CD14-positive monocyte (primary cell): ENCODE measurements at regions not wholly inside any gene's neighbourhood (a gene's known extent, or its start where the extent isn't known, plus 50 kb on each side); places are given as distances from the start of the nearest gene placed in this dataset.

ENCODE experiments used
- DNase-seq, 3 donors: peaks; one replicate each; pipeline ENCODE4 v3.0.0-alpha.2; 2011 to 2022
- H2AFZ ChIP-seq: 2 replicates; pipeline ENCODE4 v1.6.0; 2012; ENCODE audit warnings: mild to moderate bottlenecking, low read depth, low read length, inconsistent platforms; ENCODE audit not compliant: insufficient read depth, poor library complexity, severe bottlenecking
- H3K27ac ChIP-seq, 2 donors: 1 replicate in 1 of 2; 2 replicates in 1 of 2; pipeline ENCODE4 v1.5.1; 2012 to 2013; ENCODE audit warnings: low read length in 2 of 2, control low read depth in 1 of 2, inconsistent platforms in 1 of 2, low read depth in 1 of 2, mild to moderate bottlenecking in 1 of 2
- H3K27me3 ChIP-seq, 2 donors: one replicate each; pipeline versions ENCODE4 v1.6.0 to v1.6.1; 2011 to 2013; ENCODE audit warnings: low read length in 2 of 2; ENCODE audit not compliant: control insufficient read depth in 2 of 2, insufficient read depth in 2 of 2
- H3K36me3 ChIP-seq, 2 donors: replicated peaks in 1 of 2; 1 replicate in 1 of 2; 2 replicates in 1 of 2; pipeline versions ENCODE4 v1.5.1 to v1.6.1; 2012 to 2013; ENCODE audit warnings: low read length in 2 of 2, control low read depth in 1 of 2, inconsistent platforms in 1 of 2, mild to moderate bottlenecking in 1 of 2; ENCODE audit not compliant: insufficient read depth in 2 of 2, control insufficient read depth in 1 of 2
- H3K4me1 ChIP-seq, 2 donors: 1 replicate in 1 of 2; 2 replicates in 1 of 2; pipeline versions ENCODE4 v1.5.1 to v1.6.1; 2012 to 2013; ENCODE audit warnings: low read length in 2 of 2, control low read depth in 1 of 2, inconsistent platforms in 1 of 2, mild to moderate bottlenecking in 1 of 2, moderate library complexity in 1 of 2; ENCODE audit not compliant: insufficient read depth in 2 of 2, control insufficient read depth in 1 of 2
- H3K4me2 ChIP-seq: replicated peaks from 2 replicates; pipeline ENCODE3; 2012; ENCODE audit warnings: low read length, moderate library complexity, mild to moderate bottlenecking; ENCODE audit not compliant: poor library complexity, severe bottlenecking; ENCODE audit errors: extremely low read depth
- H3K4me3 ChIP-seq, 3 experiments: fragments of 200-600 bp in 1 of 3; sonication (generic) in 1 of 3; replicated peaks in 1 of 3; 1 replicate in 2 of 3; 2 replicates in 1 of 3; pipeline ENCODE4 v1.5.1; 2011 to 2013; ENCODE audit warnings: low read length in 3 of 3, mild to moderate bottlenecking in 3 of 3, control low read depth in 2 of 3, low read depth in 2 of 3, inconsistent platforms in 1 of 3, moderate library complexity in 1 of 3
- H3K79me2 ChIP-seq: 2 replicates; pipeline ENCODE4 v1.6.0; 2012; ENCODE audit warnings: mild to moderate bottlenecking, control low read depth, inconsistent platforms, low read length, moderate library complexity; ENCODE audit not compliant: insufficient read depth
- H3K9ac ChIP-seq: 2 replicates; pipeline ENCODE4 v1.6.0; 2017; ENCODE audit warnings: low read length, mild to moderate bottlenecking; ENCODE audit not compliant: insufficient read depth, poor library complexity, severe bottlenecking
- H3K9me3 ChIP-seq, 2 donors: replicated peaks in 1 of 2; 1 replicate in 1 of 2; 2 replicates in 1 of 2; pipeline versions ENCODE4 v1.5.1 to v1.6.1; 2012 to 2013; ENCODE audit warnings: low read length in 2 of 2, control low read depth in 1 of 2; ENCODE audit not compliant: control insufficient read depth in 1 of 2, insufficient read depth in 1 of 2
- H4K20me1 ChIP-seq: 2 replicates; pipeline ENCODE4 v1.6.0; 2012; ENCODE audit warnings: mild to moderate bottlenecking, low read length, control low read depth, moderate library complexity; ENCODE audit not compliant: insufficient read depth
- H3K27ac Mint-ChIP-seq, 7 donors: one replicate each; pipeline ENCODE4 v1.8.0; 2020; ENCODE audit warnings: mild to moderate bottlenecking in 7 of 7, mixed read lengths in 7 of 7, moderate library complexity in 6 of 7, inconsistent platforms in 2 of 7
- H3K27me3 Mint-ChIP-seq, 3 donors: one replicate each; pipeline ENCODE4 v1.8.0; 2021 to 2022; ENCODE audit warnings: low read depth in 3 of 3, mild to moderate bottlenecking in 3 of 3, mixed read lengths in 3 of 3, moderate library complexity in 3 of 3, inconsistent platforms in 1 of 3
- H3K36me3 Mint-ChIP-seq, 2 donors: one replicate each; pipeline ENCODE4 v1.8.0; 2020; ENCODE audit warnings: mixed read lengths in 2 of 2, inconsistent platforms in 1 of 2, mild to moderate bottlenecking in 1 of 2
- H3K4me1 Mint-ChIP-seq: one replicate; pipeline ENCODE4 v1.8.0; 2020; ENCODE audit warnings: mild to moderate bottlenecking, mixed read lengths
- H3K4me3 Mint-ChIP-seq, 2 donors: one replicate each; pipeline ENCODE4 v1.8.0; 2020; ENCODE audit warnings: mild to moderate bottlenecking in 2 of 2, mixed read lengths in 2 of 2, moderate library complexity in 1 of 2
- H3K9me3 Mint-ChIP-seq, 7 donors: one replicate each; pipeline ENCODE4 v1.8.0; 2020 to 2022; ENCODE audit warnings: mixed read lengths in 7 of 7, mild to moderate bottlenecking in 6 of 7, moderate library complexity in 6 of 7, inconsistent platforms in 2 of 7
- CTCF ChIP-seq: fragments of 200-600 bp; IDR thresholded peaks from one replicate; pipeline ENCODE4 v1.8.0; 2022; ENCODE audit warnings: antibody characterized with exemption, mild to moderate bottlenecking
- WGBS: methylation state at CpG from one replicate; pipeline ENCODE4 v1.1.5; 2013; ENCODE audit warnings: missing lambda C conversion rate; ENCODE audit not compliant: insufficient coverage; 5-methylcytosine and 5-hydroxymethylcytosine counted together
- intact Hi-C, 2 donors: fragments of 100-400 bp; cut with micrococcal nuclease; formaldehyde crosslinking; loops; one replicate each; pipeline versions ENCODE4 v1.15.0 to v1.15.1; 2023

GRCh38 chrX:6891404-6891803 lies 256.1 kb upstream of the STS start:
- peaks cover 3 to 12% of the 10 kb centered on the region in 2 donors for H3K9me3 ChIP-seq
- no peaks in the 10 kb centered on the region for H3K27me3 ChIP-seq
- H2AFZ ChIP-seq, result no peak overlapping the region
- 60% methylated on average over 1 of the region's 1 CpG for WGBS
- intact Hi-C loops, result no loop called here
- Mint-ChIP-seq H3K36me3 (no peaks in the 10 kb centered on the region), H3K27ac (no peak overlapping the region), H3K27me3 (peaks cover 0 to 2% (median 0%) of the 10 kb centered on the region in 3 donors), H3K9me3 (peaks cover 0 to 14% (median 6%) of the 10 kb centered on the region in 7 donors), H3K4me3 (no peak overlapping the region), H3K4me1 (no peaks in the 10 kb centered on the region)
- TF ChIP-seq CTCF, result no peak
- no peak overlapping the region for H3K9ac ChIP-seq
- no peak for DNase-seq
- no peak overlapping the region for H3K4me2 ChIP-seq
- no peak overlapping the region for H3K27ac ChIP-seq
- H3K36me3 ChIP-seq, result no peaks in the 10 kb centered on the region
- H4K20me1 ChIP-seq, result no peaks in the 10 kb centered on the region
- H3K4me1 ChIP-seq, result no peaks in the 10 kb centered on the region
- H3K4me3 ChIP-seq, result no peak overlapping the region
- H3K79me2 ChIP-seq, result no peaks in the 10 kb centered on the region

GRCh38 chrX:6890544-6891261 lies 256.8 kb upstream of the STS start:
- Histone ChIP-seq H3K4me3 (no peak overlapping the region), H3K27ac (no peak overlapping the region), H3K4me2 (no peak overlapping the region), H3K9me3 (peaks cover 3 to 12% of the 10 kb centered on the region in 2 donors), H3K27me3 (no peaks in the 10 kb centered on the region), H4K20me1 (no peaks in the 10 kb centered on the region), H3K79me2 (no peaks in the 10 kb centered on the region), H3K4me1 (no peaks in the 10 kb centered on the region), H3K36me3 (no peaks in the 10 kb centered on the region), H2AFZ (no peak overlapping the region), H3K9ac (no peak overlapping the region)
- Mint-ChIP-seq H3K27ac (no peak overlapping the region), H3K4me1 (no peaks in the 10 kb centered on the region), H3K36me3 (no peaks in the 10 kb centered on the region), H3K9me3 (peaks cover 0 to 14% (median 5%) of the 10 kb centered on the region in 7 donors), H3K4me3 (no peak overlapping the region), H3K27me3 (peaks cover 0 to 2% (median 0%) of the 10 kb centered on the region in 3 donors)
- no peak for TF ChIP-seq CTCF
- intact Hi-C loops, result no loop called here
- DNase-seq, result no peak
- WGBS, result no CpG with 5 or more reads among the region's 3 CpGs
